HFF-Myc (cell line): ENCODE measurements at regions not wholly inside any gene's neighbourhood (a gene's known extent, or its start where the extent isn't known, plus 50 kb on each side); places are given as distances from the start of the nearest gene placed in this dataset.
A peak's percentile ranks its signal among the peaks of the same experiment; 100 is the strongest.

Experiments
- DNase-seq: peaks from one replicate; pipeline ENCODE4 v3.0.0-alpha.2; 2011; ENCODE audit warnings: low read depth; ENCODE audit errors: extremely low read depth
- H3K4me3 ChIP-seq: replicated peaks from 2 replicates; pipeline ENCODE4 v1.5.1; 2011; ENCODE audit warnings: low read depth, mild to moderate bottlenecking, control low read depth, low read length
- TF ChIP-seq, protein P1 (sequence below): IDR thresholded peaks from 2 replicates; pipeline ENCODE4 v1.5.1; 2012; ENCODE audit warnings: mild to moderate bottlenecking, low read depth, low read length, control low read depth; ENCODE audit errors: missing control alignments

DNA sequence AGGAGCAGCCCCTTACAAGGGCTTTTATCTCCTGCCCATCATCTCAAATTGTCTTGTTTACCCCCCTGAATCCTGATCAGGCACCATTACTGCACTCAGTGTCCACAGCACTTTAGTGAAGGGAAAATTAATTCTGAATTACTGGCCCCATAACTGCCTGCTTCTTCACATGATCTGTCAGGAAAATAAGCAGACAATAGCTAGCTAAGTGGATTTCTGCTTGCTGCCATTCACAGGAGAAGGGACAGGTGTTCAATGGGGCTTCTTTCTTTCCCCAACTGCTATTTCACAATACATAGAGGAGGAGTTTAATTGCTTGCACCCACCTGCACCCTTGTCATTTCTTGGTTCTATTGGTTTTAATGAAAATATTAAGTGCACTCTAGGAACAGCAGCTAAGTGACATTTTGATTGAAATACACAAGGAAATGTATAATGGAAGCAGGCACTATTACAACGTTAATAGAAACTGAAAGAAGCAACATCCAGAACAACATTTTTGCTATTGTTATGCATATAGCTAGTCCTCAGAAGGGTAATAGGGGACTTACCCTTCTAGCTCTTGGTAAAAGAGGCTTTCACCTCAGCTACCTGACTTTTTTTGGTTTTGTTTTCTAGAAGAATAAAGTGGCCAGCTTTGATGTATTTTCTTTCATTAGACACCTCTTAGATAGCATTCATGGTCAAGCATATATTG lies 599.3 kb upstream of the TLE4 start:
- TF ChIP-seq, protein P1, sequence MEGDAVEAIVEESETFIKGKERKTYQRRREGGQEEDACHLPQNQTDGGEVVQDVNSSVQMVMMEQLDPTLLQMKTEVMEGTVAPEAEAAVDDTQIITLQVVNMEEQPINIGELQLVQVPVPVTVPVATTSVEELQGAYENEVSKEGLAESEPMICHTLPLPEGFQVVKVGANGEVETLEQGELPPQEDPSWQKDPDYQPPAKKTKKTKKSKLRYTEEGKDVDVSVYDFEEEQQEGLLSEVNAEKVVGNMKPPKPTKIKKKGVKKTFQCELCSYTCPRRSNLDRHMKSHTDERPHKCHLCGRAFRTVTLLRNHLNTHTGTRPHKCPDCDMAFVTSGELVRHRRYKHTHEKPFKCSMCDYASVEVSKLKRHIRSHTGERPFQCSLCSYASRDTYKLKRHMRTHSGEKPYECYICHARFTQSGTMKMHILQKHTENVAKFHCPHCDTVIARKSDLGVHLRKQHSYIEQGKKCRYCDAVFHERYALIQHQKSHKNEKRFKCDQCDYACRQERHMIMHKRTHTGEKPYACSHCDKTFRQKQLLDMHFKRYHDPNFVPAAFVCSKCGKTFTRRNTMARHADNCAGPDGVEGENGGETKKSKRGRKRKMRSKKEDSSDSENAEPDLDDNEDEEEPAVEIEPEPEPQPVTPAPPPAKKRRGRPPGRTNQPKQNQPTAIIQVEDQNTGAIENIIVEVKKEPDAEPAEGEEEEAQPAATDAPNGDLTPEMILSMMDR, result no peak
- DNase-seq, result no peak
- no peak overlapping the region for H3K4me3 ChIP-seq

DNA sequence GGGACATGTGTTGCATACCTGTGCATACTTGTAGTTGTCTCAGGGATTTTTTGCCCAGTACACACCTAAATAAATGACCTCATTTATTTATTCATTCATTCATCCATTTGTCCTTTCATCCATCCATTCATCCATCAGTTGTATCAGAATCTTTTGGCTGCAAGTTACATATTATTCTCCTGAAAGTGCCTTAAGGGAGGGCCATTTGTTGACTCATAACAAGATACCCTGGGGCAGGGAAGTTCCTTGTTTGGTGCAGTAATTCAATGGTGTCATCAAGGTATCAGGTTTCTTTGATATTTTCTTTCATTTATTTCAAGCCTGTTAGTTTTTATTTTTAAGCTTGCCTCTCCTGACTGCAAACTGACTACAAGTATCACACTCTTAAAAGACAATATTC lies 597.9 kb upstream of the TLE4 start:
- TF ChIP-seq, protein P1, result no peak
- peak; percentile 41 for DNase-seq
- no peak overlapping the region for H3K4me3 ChIP-seq

DNA sequence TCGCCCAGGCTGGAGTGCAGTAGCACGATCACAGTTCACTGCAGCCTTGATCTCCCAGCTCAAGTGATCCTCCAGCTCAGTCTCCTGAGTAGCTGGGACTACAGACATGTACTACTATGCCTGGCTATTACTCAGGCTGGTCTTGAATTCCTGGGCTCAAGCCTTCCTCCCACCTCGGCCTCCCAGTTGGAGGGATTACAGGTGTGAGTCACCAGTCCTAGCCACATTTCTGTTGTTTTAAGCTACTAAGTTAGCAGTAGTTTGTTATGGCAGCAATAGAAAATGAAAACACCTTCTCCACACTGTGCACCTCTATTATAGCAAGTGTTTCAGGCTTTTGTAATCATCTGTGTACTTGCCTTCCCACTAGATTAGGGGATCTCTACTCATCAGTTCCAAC lies 588.9 kb upstream of the TLE4 start:
- H3K4me3 ChIP-seq, result no peak overlapping the region
- TF ChIP-seq, protein P1, result no peak
- DNase-seq, result peak; percentile 20

DNA sequence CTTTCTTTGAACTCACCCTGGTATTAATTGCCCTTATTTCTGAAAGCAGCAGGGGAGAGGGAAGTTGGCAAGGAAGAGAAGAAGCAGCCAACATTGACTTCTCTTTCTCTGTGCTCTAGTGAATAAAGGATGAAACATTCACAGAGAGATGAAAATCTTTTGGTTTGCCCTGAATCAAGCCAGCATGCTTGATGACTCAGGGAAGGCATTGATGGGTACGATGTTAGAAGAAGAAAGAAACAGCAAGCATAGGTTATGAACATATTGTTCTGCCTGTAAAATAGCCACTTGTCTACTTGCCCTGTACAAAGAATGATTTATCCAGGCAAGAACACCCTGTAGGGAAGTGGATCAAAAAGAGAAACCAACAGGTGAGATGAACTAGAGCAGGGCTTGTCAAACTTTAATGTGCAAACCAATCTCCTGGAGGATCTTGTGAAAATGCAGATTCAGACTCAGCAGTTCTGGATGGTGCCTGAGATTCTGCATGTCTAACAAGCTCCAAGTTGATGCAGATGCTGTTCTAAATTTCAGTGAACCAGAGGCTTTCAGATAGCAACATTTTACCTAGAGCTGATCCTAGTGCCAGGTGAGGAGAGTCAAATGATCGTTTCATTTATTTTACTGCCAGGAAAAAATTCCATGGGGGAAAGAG lies 586.6 kb upstream of the TLE4 start:
- TF ChIP-seq, protein P1, result no peak
- no peak for DNase-seq
- H3K4me3 ChIP-seq, result no peak overlapping the region

DNA sequence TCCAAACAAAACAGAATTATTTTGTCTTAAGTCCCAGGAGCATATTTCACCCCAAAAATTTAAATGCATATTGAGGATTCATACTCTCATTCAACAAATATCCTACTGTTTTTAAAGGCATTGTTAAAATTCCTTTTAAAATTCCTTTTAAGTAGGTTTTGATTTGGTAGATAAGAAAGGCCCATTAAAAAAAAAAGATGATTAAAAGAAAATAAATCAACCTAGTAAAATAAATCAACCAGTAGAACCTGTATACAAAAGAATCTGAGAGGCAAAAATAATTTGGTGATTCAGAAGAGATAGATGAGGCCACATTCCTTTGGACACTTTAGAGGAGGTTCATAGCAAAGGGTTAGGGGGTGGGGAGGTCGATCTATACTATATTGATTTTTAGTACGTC lies 585.3 kb upstream of the TLE4 start:
- TF ChIP-seq, protein P1, result no peak
- H3K4me3 ChIP-seq, result no peak overlapping the region
- DNase-seq, result no peak

DNA sequence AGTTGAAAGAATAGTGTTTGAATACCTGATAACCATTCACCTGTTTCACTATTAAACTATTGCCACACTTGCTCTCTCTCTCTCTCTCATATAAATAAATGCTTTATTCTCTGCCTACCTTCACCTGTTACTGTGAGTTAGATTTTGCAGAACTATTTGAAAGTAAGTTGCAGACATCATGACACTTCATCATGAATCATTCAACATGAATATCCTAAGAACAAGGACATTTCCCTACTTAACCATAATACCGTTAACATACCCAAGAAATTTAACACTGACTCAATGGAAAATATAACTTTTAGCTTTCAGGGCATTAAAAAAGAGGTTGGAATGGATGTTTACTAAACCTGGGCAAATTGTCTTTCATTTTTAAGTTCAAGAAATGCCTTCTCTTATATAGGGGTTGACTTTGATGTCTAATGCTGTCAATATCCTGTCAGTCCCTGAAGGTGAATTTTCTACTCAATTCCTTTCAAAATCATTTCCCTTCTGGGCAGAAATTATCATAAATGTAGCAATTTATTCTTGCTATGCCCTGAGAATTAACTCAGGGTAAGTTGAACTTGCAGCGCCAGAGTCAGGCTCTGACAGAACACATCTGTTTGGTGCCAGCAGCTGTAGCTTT lies 582.6 kb upstream of the TLE4 start:
- TF ChIP-seq, protein P1, result no peak
- H3K4me3 ChIP-seq, result no peak overlapping the region
- no peak for DNase-seq
